Stimulated activated effector memory CD8-positive, alpha-beta T cell treated with anti-CD3 and anti-CD28 coated beads, Interleukin-12 subunit alpha, Interleukin-12 subunit beta, amount 100 ng/mL, for 72 hours (primary cell): ENCODE measurements at regions not wholly inside any gene's neighbourhood (a gene's known extent, or its start where the extent isn't known, plus 50 kb on each side); places are given as distances from the start of the nearest gene placed in this dataset.

Experiments used
- ATAC-seq: fragments of 150-1000 bp; cut with Tn5 transposase; 2 replicates; pipeline ENCODE4 v1.10.0; 2021
- DNase-seq, 2 donors: peaks; one replicate each; pipeline ENCODE4 v3.0.0; 2021 to 2022; ENCODE audit warnings: low spot score in 2 of 2
- H3K27ac Mint-ChIP-seq: one replicate; pipeline ENCODE4 v1.8.0; 2022; ENCODE audit warnings: mild to moderate bottlenecking, mixed read lengths
- H3K36me3 Mint-ChIP-seq: one replicate; pipeline ENCODE4 v1.8.0; 2022; ENCODE audit warnings: mild to moderate bottlenecking, mixed read lengths
- H3K4me1 Mint-ChIP-seq: one replicate; pipeline ENCODE4 v1.8.0; 2022; ENCODE audit warnings: mixed read lengths
- H3K4me3 Mint-ChIP-seq: one replicate; pipeline ENCODE4 v1.8.0; 2022; ENCODE audit warnings: mild to moderate bottlenecking, mixed read lengths
- H3K9me3 Mint-ChIP-seq: one replicate; pipeline ENCODE4 v1.8.0; 2022; ENCODE audit warnings: mixed read lengths

DNA sequence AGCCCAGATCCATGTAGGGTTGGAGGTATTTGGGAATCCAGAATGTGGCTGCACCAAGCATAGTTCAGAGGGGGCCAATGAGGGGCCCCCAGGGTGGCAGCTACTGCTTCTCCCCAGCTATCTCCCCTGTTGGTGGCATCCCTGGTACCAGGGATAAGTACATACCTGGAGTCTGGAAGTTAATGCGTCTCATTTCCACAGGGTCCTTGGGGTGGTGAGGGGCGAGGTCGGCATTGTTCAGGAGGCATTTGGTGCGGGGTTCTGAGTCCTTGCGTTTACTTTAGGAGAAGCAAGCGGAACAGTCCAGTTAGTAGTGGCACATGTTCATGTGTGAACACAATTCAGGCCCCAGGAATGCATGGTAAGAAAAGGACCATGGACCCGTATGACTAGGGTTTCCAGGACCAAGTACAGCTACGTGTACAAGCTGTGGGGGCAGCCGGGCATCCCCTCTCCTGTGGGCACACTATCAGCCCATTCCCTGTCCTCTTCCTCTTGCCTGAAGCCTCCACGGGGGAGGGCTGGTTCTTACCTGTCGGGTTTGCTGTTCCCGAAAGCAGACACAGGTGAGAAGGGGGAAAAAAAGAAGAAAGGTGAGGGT, 122.3 kb downstream of the PTPRS start:
- ATAC-seq (no peak), DNase-seq (no peak)
- Mint-ChIP-seq H3K9me3 (no peaks in the 10 kb centered on the region), H3K27ac (no peak overlapping the region), H3K4me1 (no peaks in the 10 kb centered on the region), H3K4me3 (no peak overlapping the region), H3K36me3 (no peaks in the 10 kb centered on the region)

DNA sequence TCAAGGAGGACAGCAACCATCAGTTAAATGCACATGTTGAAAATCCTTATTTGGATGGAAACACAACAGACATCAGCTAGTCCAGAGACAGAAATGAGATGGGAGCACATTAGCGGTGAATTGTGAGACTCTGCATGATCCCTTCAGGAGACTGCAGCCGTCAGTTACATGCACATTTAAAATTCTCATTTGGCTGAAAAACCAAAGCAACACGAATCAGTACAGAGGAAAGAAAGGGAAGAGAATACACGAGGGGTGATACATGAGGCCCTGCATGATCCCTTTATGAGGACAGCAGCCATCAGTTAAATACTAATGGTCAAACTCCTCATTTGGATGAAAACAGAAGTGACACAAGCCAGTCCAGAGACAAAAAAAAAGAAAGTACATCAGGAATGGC, 123.4 kb downstream of the PTPRS start:
- ATAC-seq = no peak
- Mint-ChIP-seq H3K36me3 (no peaks in the 10 kb centered on the region), H3K9me3 (no peaks in the 10 kb centered on the region), H3K27ac (no peak overlapping the region), H3K4me1 (no peaks in the 10 kb centered on the region), H3K4me3 (no peak overlapping the region)
- DNase-seq = no peak

DNA sequence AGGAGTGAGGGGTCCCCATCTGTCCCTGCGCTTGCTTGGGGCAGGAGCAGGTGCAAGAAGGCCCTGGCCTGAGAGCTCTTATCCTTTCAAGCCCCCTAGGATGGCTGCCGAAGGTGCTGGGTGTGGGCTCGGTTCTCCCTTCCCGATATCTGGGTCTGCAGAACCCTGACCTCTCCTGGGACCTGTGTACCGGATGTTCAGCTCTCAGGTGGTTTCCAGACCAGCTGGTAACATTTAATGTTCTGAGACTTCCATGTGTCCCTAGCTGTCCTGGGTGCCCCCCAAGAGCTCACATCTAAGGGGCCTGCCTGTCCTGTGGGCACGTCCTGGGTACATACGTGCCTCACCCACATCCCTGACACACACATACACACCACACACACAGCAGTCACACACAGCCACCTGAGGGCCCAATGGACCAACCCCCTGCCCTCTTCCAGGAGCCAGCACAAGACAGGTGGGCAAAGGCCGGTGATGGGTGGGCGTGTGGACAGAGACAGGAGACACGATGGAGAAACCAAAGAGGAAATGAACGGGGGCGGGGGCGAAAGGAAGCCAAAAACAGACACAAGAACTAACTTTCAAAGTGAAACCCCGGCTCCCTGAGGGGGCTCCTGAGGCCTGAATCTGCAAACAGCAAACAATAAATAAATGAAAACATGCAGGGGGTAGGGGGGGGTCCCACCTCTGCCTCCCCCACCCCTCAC, 124.3 kb downstream of the PTPRS start:
- no peaks in the 10 kb centered on the region for H3K36me3 Mint-ChIP-seq
- no peak for DNase-seq
- no peaks in the 10 kb centered on the region for H3K4me1 Mint-ChIP-seq
- no peak overlapping the region for H3K4me3 Mint-ChIP-seq
- H3K9me3 Mint-ChIP-seq = no peaks in the 10 kb centered on the region
- no peak overlapping the region for H3K27ac Mint-ChIP-seq
- ATAC-seq = no peak

DNA sequence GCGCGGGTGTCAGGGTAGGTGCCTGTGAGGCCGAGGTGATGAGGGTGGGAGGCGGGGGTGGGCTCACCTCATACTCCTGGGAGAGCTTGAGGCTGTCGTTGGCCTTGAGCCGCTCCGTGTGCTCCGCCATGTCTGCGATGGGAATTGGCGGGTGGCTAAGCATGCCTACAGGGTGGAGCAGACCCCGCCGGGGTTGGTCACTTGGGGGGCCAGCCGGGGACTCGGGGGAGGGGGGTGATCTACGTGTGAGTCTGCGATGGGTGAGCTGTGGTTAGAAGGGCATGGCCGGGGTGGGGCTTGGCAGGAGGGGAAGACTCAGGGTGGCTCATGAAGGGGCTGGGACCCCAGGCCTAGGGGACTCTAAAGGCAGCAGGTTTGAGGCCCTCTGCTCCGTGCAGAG, 125.2 kb downstream of the PTPRS start:
- no peak for DNase-seq
- ATAC-seq = no peak
- no peak overlapping the region for H3K4me3 Mint-ChIP-seq
- H3K4me1 Mint-ChIP-seq = no peaks in the 10 kb centered on the region
- H3K9me3 Mint-ChIP-seq = peaks cover 3% of the 10 kb centered on the region
- no peaks in the 10 kb centered on the region for H3K36me3 Mint-ChIP-seq
- no peak overlapping the region for H3K27ac Mint-ChIP-seq

DNA sequence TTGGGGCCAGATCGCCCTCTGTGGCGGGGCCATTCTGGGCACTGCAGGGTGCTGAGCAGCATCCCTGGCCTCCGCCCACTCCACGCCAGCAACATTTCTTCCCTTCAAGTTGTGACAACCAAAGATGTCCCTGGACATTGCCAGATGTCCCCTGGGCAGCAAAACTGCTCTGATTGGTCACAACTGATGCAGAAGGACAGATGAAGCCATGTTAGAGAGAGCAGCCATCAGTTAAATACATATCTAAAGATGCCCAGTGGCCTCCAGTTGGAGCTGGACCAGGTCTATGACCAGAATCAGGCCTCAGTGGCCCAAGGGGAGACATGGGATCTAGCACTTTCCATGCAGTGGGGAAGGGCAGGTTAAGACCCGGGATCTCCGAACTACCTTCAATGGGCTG, 125.7 kb downstream of the PTPRS start:
- no peak for ATAC-seq
- no peak for DNase-seq
- H3K4me1 Mint-ChIP-seq = no peaks in the 10 kb centered on the region
- H3K36me3 Mint-ChIP-seq = no peaks in the 10 kb centered on the region
- H3K9me3 Mint-ChIP-seq = peaks cover 3% of the 10 kb centered on the region
- H3K4me3 Mint-ChIP-seq = no peak overlapping the region
- no peak overlapping the region for H3K27ac Mint-ChIP-seq

DNA sequence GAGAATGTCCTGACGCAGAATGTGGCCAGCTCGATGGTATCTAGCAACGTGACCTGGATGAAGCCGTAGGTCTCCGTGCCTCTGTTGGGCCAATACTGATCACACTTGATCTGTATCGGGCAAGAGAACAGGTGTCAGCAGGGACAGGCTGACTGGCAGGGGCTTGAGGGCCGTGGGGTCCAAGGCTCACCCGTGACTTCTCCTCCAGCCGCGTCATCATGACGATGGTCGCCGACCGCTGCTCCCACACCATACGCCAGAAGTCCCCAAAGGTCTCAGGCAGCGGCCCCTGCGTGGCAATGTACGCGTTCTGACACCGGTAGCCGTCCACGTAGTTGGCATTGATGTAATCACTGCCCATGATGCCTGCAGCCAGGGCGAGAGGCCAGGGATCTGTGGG, 126.2 kb downstream of the PTPRS start:
- Mint-ChIP-seq H3K36me3 (no peaks in the 10 kb centered on the region), H3K4me1 (no peaks in the 10 kb centered on the region), H3K27ac (no peak overlapping the region), H3K4me3 (no peak overlapping the region), H3K9me3 (peaks cover 3% of the 10 kb centered on the region)
- ATAC-seq (no peak), DNase-seq (no peak)

- ATAC-seq = no peak
- no peak for DNase-seq
- Mint-ChIP-seq H3K4me3 (no peak overlapping the region), H3K27ac (no peak overlapping the region), H3K4me1 (no peaks in the 10 kb centered on the region), H3K9me3 (peaks cover 3% of the 10 kb centered on the region), H3K36me3 (no peaks in the 10 kb centered on the region)
Measured at GRCh38 chr19:5213667-5214066, 126.9 kb downstream of the PTPRS start.

GRCh38 chr19:5212101-5212500, 128.5 kb downstream of the PTPRS start:
- no peaks in the 10 kb centered on the region for H3K4me1 Mint-ChIP-seq
- no peak for ATAC-seq
- no peak overlapping the region for H3K27ac Mint-ChIP-seq
- H3K36me3 Mint-ChIP-seq = no peaks in the 10 kb centered on the region
- H3K4me3 Mint-ChIP-seq = no peak overlapping the region
- peaks cover 3% of the 10 kb centered on the region for H3K9me3 Mint-ChIP-seq
- DNase-seq = no peak

GRCh38 chr19:5211217-5211822, 129.3 kb downstream of the PTPRS start:
- ATAC-seq = no peak
- no peak for DNase-seq
- no peak overlapping the region for H3K27ac Mint-ChIP-seq
- no peak overlapping the region for H3K4me3 Mint-ChIP-seq
- no peaks in the 10 kb centered on the region for H3K36me3 Mint-ChIP-seq
- H3K4me1 Mint-ChIP-seq = no peaks in the 10 kb centered on the region
- H3K9me3 Mint-ChIP-seq = peaks cover 3% of the 10 kb centered on the region

- DNase-seq (no peak), ATAC-seq (no peak)
- no peak overlapping the region for H3K27ac Mint-ChIP-seq
- no peak overlapping the region for H3K4me3 Mint-ChIP-seq
- H3K36me3 Mint-ChIP-seq = no peaks in the 10 kb centered on the region
- no peaks in the 10 kb centered on the region for H3K4me1 Mint-ChIP-seq
- H3K9me3 Mint-ChIP-seq = peaks cover 3% of the 10 kb centered on the region
Measured at GRCh38 chr19:5210556-5210955, 130.1 kb downstream of the PTPRS start.

- peaks cover 3% of the 10 kb centered on the region for H3K9me3 Mint-ChIP-seq
- H3K4me1 Mint-ChIP-seq = no peaks in the 10 kb centered on the region
- no peaks in the 10 kb centered on the region for H3K36me3 Mint-ChIP-seq
- no peak overlapping the region for H3K4me3 Mint-ChIP-seq
- DNase-seq (no peak), ATAC-seq (no peak)
- H3K27ac Mint-ChIP-seq = no peak overlapping the region
Measured at GRCh38 chr19:5207806-5208205, 132.8 kb downstream of the PTPRS start.

DNA sequence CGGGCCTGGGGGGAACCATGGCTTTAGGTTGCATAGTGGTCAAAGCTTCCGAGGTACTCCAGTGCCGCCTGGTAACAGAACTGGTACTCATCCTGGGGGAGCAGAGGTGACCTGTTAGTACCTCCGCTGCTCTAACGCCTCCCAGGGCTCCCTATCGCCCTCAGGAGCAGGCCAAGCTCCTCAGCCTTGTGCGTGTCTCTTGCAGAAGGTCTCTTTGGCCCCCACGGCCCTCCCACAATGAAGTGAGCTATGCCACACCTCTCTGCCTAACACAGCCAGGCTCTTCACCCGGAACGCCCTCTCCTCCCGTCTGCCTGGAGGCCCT, 133.9 kb downstream of the PTPRS start:
- ATAC-seq (no peak), DNase-seq (no peak)
- no peak overlapping the region for H3K27ac Mint-ChIP-seq
- no peaks in the 10 kb centered on the region for H3K4me1 Mint-ChIP-seq
- H3K4me3 Mint-ChIP-seq = no peak overlapping the region
- H3K36me3 Mint-ChIP-seq = no peaks in the 10 kb centered on the region
- peaks cover 5% of the 10 kb centered on the region for H3K9me3 Mint-ChIP-seq

- peaks cover 6% of the 10 kb centered on the region for H3K9me3 Mint-ChIP-seq
- H3K27ac Mint-ChIP-seq = no peak overlapping the region
- no peak overlapping the region for H3K4me3 Mint-ChIP-seq
- DNase-seq (no peak), ATAC-seq (no peak)
- H3K36me3 Mint-ChIP-seq = no peaks in the 10 kb centered on the region
- no peaks in the 10 kb centered on the region for H3K4me1 Mint-ChIP-seq
Measured at GRCh38 chr19:5205937-5206750, 134.5 kb downstream of the PTPRS start.

DNA sequence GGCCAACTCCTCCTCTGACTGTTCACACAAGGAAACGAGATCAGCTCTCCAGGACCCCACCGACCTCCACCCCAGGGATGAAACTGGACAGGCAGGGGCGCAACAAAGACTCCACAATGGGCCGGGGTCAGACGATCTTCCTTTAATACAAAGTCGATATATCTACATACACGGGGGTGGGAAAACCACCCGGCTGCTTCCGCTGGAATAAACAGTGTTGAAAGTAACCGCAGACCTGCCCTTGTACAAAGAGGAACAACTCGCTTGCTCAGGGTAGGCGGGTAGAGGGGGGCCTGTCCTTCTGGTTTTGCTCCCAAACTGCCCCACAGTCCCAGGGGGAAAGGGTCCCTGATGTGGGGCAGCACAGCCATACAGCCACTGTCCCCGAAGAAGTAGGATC, 135.2 kb downstream of the PTPRS start:
- Mint-ChIP-seq H3K4me1 (no peaks in the 10 kb centered on the region), H3K36me3 (no peaks in the 10 kb centered on the region), H3K9me3 (peaks cover 4% of the 10 kb centered on the region), H3K4me3 (no peak overlapping the region), H3K27ac (no peak overlapping the region)
- ATAC-seq = no peak
- no peak for DNase-seq

- no peak overlapping the region for H3K4me3 Mint-ChIP-seq
- ATAC-seq (no peak), DNase-seq (no peak)
- no peaks in the 10 kb centered on the region for H3K4me1 Mint-ChIP-seq
- peaks cover 4% of the 10 kb centered on the region for H3K9me3 Mint-ChIP-seq
- H3K27ac Mint-ChIP-seq = no peak overlapping the region
- no peaks in the 10 kb centered on the region for H3K36me3 Mint-ChIP-seq
Measured at GRCh38 chr19:5204212-5204611, 136.4 kb downstream of the PTPRS start.
